Nephron progenitor cell (in vitro differentiated cells): ENCODE measurements at regions not wholly inside any gene's neighbourhood (a gene's known extent, or its start where the extent isn't known, plus 50 kb on each side); places are given as distances from the start of the nearest gene placed in this dataset.

Experiments
- DNase-seq: peaks from one replicate; pipeline ENCODE4 v3.0.0; 2021
- H3K27ac Mint-ChIP-seq: 2 replicates; pipeline ENCODE4 v1.8.0; 2021; ENCODE audit warnings: mild to moderate bottlenecking, moderate library complexity, mixed read lengths
- H3K27me3 Mint-ChIP-seq: 2 replicates; pipeline ENCODE4 v1.8.0; 2021; ENCODE audit warnings: mild to moderate bottlenecking, low read depth, mixed read lengths; ENCODE audit not compliant: poor library complexity
- H3K36me3 Mint-ChIP-seq: 2 replicates; pipeline ENCODE4 v1.8.0; 2021; ENCODE audit warnings: low read depth, mixed read lengths
- H3K4me1 Mint-ChIP-seq: 2 replicates; pipeline ENCODE4 v1.8.0; 2021; ENCODE audit warnings: mixed read lengths
- H3K4me3 Mint-ChIP-seq: 2 replicates; pipeline ENCODE4 v1.8.0; 2021; ENCODE audit warnings: mild to moderate bottlenecking, moderate library complexity, mixed read lengths
- H3K9me3 Mint-ChIP-seq: 2 replicates; pipeline ENCODE4 v1.8.0; 2021; ENCODE audit warnings: mild to moderate bottlenecking, moderate library complexity, mixed read lengths
- TF ChIP-seq, protein P1 (sequence below): fragments of 200-600 bp; sonication (generic); IDR thresholded peaks from 2 replicates; pipeline ENCODE4 v1.5.0; 2021; ENCODE audit warnings: antibody characterized with exemption

DNA sequence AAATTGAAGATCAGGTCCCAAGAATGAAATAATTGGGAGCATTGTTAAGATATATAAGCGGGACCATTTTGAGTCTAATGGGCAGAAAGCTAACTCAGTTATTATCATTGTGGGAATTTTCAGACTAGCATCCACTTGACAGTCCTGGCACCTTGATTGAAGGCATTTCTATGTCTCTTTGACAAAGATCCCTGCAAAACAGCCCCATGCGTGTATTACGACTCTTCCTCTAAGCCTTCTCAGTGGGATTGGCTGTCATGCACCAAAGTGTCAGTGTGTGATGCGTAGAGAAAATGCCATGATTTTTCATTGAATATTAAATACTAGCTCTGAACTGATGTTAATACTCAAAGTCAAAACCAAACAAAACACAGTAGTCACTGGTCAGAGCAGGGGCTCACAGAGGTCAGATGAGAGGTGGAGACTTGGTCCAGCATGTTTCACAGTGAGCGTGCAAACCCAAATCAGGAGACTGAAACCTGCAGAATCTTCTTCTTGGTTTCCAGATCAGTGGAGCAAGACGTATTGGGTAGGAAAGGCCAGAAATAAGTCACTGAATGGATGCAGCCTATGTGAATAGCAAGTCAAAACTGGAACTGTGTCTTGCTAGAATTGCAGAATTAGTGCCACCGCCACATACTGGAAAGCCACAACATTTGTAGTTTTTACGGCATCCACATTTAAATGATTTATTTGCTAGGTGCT lies 303.6 kb upstream of the AKR1E2 start:
- TF ChIP-seq, protein P1, sequence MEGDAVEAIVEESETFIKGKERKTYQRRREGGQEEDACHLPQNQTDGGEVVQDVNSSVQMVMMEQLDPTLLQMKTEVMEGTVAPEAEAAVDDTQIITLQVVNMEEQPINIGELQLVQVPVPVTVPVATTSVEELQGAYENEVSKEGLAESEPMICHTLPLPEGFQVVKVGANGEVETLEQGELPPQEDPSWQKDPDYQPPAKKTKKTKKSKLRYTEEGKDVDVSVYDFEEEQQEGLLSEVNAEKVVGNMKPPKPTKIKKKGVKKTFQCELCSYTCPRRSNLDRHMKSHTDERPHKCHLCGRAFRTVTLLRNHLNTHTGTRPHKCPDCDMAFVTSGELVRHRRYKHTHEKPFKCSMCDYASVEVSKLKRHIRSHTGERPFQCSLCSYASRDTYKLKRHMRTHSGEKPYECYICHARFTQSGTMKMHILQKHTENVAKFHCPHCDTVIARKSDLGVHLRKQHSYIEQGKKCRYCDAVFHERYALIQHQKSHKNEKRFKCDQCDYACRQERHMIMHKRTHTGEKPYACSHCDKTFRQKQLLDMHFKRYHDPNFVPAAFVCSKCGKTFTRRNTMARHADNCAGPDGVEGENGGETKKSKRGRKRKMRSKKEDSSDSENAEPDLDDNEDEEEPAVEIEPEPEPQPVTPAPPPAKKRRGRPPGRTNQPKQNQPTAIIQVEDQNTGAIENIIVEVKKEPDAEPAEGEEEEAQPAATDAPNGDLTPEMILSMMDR, result no peak
- DNase-seq, result no peak
- Mint-ChIP-seq H3K9me3 (peaks cover 2% of the 10 kb centered on the region), H3K36me3 (no peaks in the 10 kb centered on the region), H3K4me1 (peaks cover 12% of the 10 kb centered on the region), H3K4me3 (no peak overlapping the region), H3K27me3 (peaks cover 3% of the 10 kb centered on the region), H3K27ac (no peak overlapping the region)

DNA sequence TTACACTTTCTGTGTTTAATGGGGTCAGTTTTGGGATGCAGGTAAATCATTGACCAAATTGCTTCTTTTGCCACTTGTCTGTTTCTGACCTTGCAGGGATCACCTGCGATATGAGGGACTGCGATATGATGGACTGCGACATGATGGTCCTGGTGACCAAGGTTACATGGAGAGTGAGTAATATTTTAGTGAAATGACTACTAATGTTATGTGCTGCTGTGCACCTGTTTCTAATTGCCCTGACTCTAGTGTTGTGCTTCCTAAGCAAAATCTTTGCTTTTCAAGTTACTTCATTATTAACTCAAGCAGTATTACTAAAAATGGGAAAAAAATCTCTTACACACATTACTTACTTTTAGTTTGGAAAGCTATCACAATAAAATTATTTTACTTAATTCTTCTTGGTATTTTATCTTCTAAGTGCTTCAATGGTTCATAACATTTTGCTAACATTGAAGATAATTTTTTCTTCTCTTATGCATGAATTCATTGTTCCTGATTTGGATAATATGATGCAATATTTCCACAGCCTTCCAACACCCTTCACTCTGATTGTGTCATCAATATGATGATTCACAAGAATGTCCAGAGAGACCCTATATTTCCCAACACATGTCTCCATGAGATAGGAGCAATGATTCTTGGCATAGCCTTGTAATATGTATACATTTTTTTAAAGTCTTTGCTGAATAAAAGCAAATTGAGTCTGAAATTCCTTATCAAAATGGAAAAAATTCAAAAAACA lies 306.2 kb upstream of the AKR1E2 start:
- TF ChIP-seq, protein P1, result no peak
- no peak for DNase-seq
- Mint-ChIP-seq H3K4me3 (no peak overlapping the region), H3K27me3 (peaks cover 8% of the 10 kb centered on the region), H3K27ac (no peak overlapping the region), H3K9me3 (peaks cover 9% of the 10 kb centered on the region), H3K4me1 (peaks cover 12% of the 10 kb centered on the region), H3K36me3 (no peaks in the 10 kb centered on the region)

DNA sequence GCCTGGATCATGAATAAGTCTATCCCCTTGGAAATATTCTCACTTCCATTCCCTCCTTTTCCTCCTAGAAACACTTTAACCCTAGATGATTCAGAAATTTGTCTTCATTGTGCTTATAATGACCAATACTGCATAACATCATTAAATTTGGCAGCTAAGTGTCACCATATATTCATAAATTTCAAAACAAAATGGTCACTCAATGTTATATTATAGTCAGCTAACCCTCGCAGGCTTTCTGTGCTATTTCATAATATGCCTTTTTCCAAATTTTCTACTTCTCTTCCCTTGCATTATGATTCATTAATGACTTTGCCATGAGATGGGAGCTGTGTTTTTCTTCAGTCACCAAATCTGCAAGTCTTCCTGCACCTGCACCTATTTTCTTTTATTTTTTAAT lies 308.3 kb upstream of the AKR1E2 start:
- peaks cover 8% of the 10 kb centered on the region for H3K4me1 Mint-ChIP-seq

DNA sequence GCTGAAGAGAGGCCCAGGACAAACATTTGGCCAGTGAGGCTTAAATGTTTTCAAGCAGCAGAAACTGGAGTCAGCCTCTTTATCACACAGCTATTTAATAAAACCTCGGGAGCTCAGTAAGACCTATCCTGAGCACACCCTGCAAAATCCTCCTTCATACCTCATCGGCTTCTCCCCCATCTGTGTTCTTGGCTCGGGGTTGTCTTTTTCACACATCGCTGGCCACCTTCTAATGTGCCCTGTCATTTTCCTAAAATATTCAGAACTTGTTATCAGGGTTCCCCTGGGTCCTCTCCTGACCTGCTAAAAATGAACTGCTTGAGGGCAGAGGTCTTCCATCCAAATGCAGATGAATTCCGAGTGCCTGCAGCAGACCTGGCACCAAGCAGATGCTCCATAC lies 310.3 kb upstream of the AKR1E2 start:
- Mint-ChIP-seq H3K27me3 (peaks cover 8% of the 10 kb centered on the region), H3K36me3 (no peaks in the 10 kb centered on the region), H3K4me1 (no peaks in the 10 kb centered on the region), H3K27ac (no peak overlapping the region), H3K9me3 (peaks cover 9% of the 10 kb centered on the region), H3K4me3 (no peak overlapping the region)
- DNase-seq, result no peak
- TF ChIP-seq, protein P1, result no peak

More for the DNA sequence above, 308.3 kb upstream of the AKR1E2 start:
- Mint-ChIP-seq H3K4me3 (no peak overlapping the region), H3K27ac (no peak overlapping the region), H3K27me3 (peaks cover 8% of the 10 kb centered on the region), H3K9me3 (peaks cover 9% of the 10 kb centered on the region), H3K36me3 (no peaks in the 10 kb centered on the region)
- TF ChIP-seq, protein P1, result no peak
- no peak for DNase-seq

DNA sequence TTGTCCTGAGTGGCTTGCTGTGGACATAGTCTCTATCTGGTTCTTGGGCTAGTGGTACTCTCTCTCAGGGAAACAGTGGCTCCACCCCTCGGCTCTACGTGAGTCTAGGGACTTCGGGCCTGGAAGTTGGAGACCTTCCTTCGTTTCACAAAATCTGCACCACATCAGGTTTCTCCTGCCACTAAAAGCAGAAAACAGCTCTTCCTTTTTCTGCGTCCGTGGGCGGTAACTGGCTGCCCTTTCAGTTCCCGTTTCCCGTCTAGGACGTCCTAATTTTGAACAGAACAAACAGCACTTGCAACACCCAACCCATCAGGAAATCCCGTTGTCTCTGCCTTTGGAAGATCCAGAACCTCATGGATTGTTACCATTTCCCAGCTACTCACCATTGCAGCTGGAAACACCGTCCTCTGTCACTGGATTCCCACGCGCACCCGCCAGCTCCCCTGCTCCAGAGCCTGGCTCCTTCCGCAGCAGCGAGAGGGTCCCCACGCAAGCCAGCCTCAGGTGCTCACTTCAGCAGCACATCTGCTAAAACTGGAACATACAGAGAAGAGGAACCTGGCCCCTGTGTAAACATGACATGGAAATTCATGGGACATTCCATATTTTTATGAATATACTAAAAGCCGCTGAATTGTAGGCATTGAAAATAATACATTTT lies 311.4 kb upstream of the AKR1E2 start:
- H3K4me3 Mint-ChIP-seq, result no peak overlapping the region
- peaks cover 9% of the 10 kb centered on the region for H3K9me3 Mint-ChIP-seq
- H3K27ac Mint-ChIP-seq, result no peak overlapping the region
- no peaks in the 10 kb centered on the region for H3K36me3 Mint-ChIP-seq
- no peaks in the 10 kb centered on the region for H3K4me1 Mint-ChIP-seq
- H3K27me3 Mint-ChIP-seq, result peaks cover 8% of the 10 kb centered on the region
- TF ChIP-seq, protein P1, result no peak
- no peak for DNase-seq
